HCT116 (cell line): ENCODE measurements at regions not wholly inside any gene's neighbourhood (a gene's known extent, or its start where the extent isn't known, plus 50 kb on each side); places are given as distances from the start of the nearest gene placed in this dataset.

Source experiments
- ATAC-seq: fragments of 200-7000 bp; cut with Tn5 transposase; 2 replicates; pipeline ENCODE4 v1.9.1; 2020; ENCODE audit warnings: mild to moderate bottlenecking, moderate library complexity
- BruUV-seq: library from RNA; stranded (reverse); fragments of 400-500 nt; replicated peaks from 2 replicates; lab custom pipeline; 2021; lab: Mats Ljungman, UMichigan
- CTCF ChIA-PET: fragments of 300-600 bp; sonication (Branson Sonifier 250); formaldehyde crosslinking; loops from one replicate; lab custom pipeline; 2021; ENCODE audit warnings: antibody characterized with exemption; lab: Charles Lee
- POLR2A ChIA-PET: fragments of 300-600, 350-600 bp; sonication (Branson Sonifier 250); formaldehyde crosslinking; loops from one replicate; lab custom pipeline; 2021; ENCODE audit warnings: antibody characterized with exemption; lab: Charles Lee
- RAD21 ChIA-PET, 2 experiments: fragments of 300-600 bp; sonication (Branson Sonifier 250); formaldehyde crosslinking; loops; one replicate each; lab custom pipeline; 2023; ENCODE audit warnings: low total read pairs in 2 of 2; ENCODE audit not compliant: uncharacterized antibody in 2 of 2, unreplicated experiment in 2 of 2, low non-redundant PET in 1 of 2; lab: Charles Lee
- DNase-seq: peaks from one replicate; pipeline ENCODE4 v3.0.0-alpha.2; 2010; ENCODE audit warnings: low read depth, low spot score
- H2AFZ ChIP-seq: fragments of 200-600 bp; shearing (Covaris generic), sonication (generic); 2 replicates; pipeline ENCODE4 v1.6.1; 2017; ENCODE audit warnings: low read depth, mixed run types, mixed read lengths, antibody characterized with exemption, low read length; ENCODE audit not compliant: poor library complexity, severe bottlenecking
- H3K27ac ChIP-seq: 2 replicates; pipeline ENCODE4 v1.5.1; 2012; ENCODE audit warnings: low read depth, low read length
- H3K27me3 ChIP-seq: fragments of 200-600 bp; sonication (generic); 2 replicates; pipeline ENCODE4 v1.6.1; 2016; ENCODE audit warnings: mixed run types, low read length, mixed read lengths; ENCODE audit not compliant: insufficient read depth
- H3K36me3 ChIP-seq, 2 experiments: fragments of 200-500 bp in 1 of 2; fragments of 200-600 bp in 1 of 2; sonication (Bioruptor generic) in 1 of 2; sonication (generic) in 1 of 2; 2 replicates each; pipeline versions ENCODE4 v1.5.1 to v1.6.1; 2014 to 2016; ENCODE audit warnings: low read length in 2 of 2, inconsistent platforms in 1 of 2, mixed read lengths in 1 of 2, mixed run types in 1 of 2; ENCODE audit not compliant: insufficient read depth in 2 of 2, control insufficient read depth in 1 of 2
- H3K4me1 ChIP-seq, 2 experiments: fragments of 200-600 bp in 1 of 2; sonication (generic) in 1 of 2; 2 replicates each; pipeline versions ENCODE4 v1.5.1 to v1.6.1; 2012 to 2017; ENCODE audit warnings: low read length in 2 of 2, inconsistent platforms in 1 of 2, mild to moderate bottlenecking in 1 of 2, mixed read lengths in 1 of 2, mixed run types in 1 of 2, moderate library complexity in 1 of 2; ENCODE audit not compliant: insufficient read depth in 2 of 2, control insufficient read depth in 1 of 2
- H3K4me2 ChIP-seq: fragments of 200-600 bp; sonication (generic); 2 replicates; pipeline ENCODE4 v1.6.1; 2017; ENCODE audit warnings: mixed run types, low read length, mixed read lengths
- H3K4me3 ChIP-seq, 2 experiments: fragments of 200-600 bp in 1 of 2; sonication (generic) in 1 of 2; replicated peaks in 1 of 2; 2 replicates each; pipeline ENCODE4 v1.5.1; 2011 to 2016; ENCODE audit warnings: low read length in 2 of 2, control low read depth in 1 of 2, low read depth in 1 of 2, mild to moderate bottlenecking in 1 of 2, mixed read lengths in 1 of 2, mixed run types in 1 of 2
- H3K79me2 ChIP-seq: fragments of 200-600 bp; sonication (generic); 2 replicates; pipeline ENCODE4 v1.6.1; 2017; ENCODE audit warnings: mild to moderate bottlenecking, mixed run types, low read length, moderate library complexity, mixed read lengths; ENCODE audit not compliant: insufficient read depth
- H3K9ac ChIP-seq: fragments of 200-600 bp; sonication (generic); 2 replicates; pipeline ENCODE4 v1.6.1; 2016; ENCODE audit warnings: low read length, mixed read lengths
- H3K9me2 ChIP-seq: fragments of 200-600 bp; sonication (generic), shearing (Covaris generic); 2 replicates; pipeline ENCODE4 v1.6.1; 2017; ENCODE audit warnings: mixed run types, mild to moderate bottlenecking, moderate library complexity; ENCODE audit not compliant: insufficient read depth
- H3K9me3 ChIP-seq, 2 experiments: fragments of 200-500 bp in 1 of 2; fragments of 200-600 bp in 1 of 2; sonication (Bioruptor generic) in 1 of 2; sonication (generic) in 1 of 2; 2 replicates each; pipeline ENCODE4 v1.6.1; 2014 to 2017; ENCODE audit warnings: low read length in 2 of 2, mixed read lengths in 2 of 2, inconsistent platforms in 1 of 2, low read depth in 1 of 2, mild to moderate bottlenecking in 1 of 2, mixed run types in 1 of 2, moderate library complexity in 1 of 2; ENCODE audit not compliant: control insufficient read depth in 1 of 2, insufficient read depth in 1 of 2
- H4K20me1 ChIP-seq: fragments of 200-600 bp; sonication (generic), shearing (Covaris generic); 2 replicates; pipeline ENCODE4 v1.6.1; 2017; ENCODE audit warnings: mixed run types, mild to moderate bottlenecking, moderate library complexity; ENCODE audit not compliant: insufficient read depth
- CTCF ChIP-seq, 3 experiments: fragments of 200-600 bp in 1 of 3; sonication (generic) in 1 of 3; IDR thresholded peaks in 2 of 3; conservative IDR thresholded peaks in 1 of 3; 2 replicates each; pipeline ENCODE4 v1.5.1; 2012 to 2017; ENCODE audit warnings: low read depth in 2 of 3, low read length in 2 of 3, antibody characterized with exemption in 1 of 3, borderline replicate concordance in 1 of 3, control low read depth in 1 of 3, mild to moderate bottlenecking in 1 of 3, mixed read lengths in 1 of 3, mixed run types in 1 of 3, moderate library complexity in 1 of 3; ENCODE audit not compliant: insufficient read depth in 1 of 3
- ELF1 ChIP-seq: IDR thresholded peaks from 2 replicates; pipeline ENCODE4 v1.6.1; 2012; ENCODE audit warnings: low read depth, borderline replicate concordance
- JUND ChIP-seq: IDR thresholded peaks from 2 replicates; pipeline ENCODE4 v1.6.1; 2012
- REST ChIP-seq: IDR thresholded peaks from 2 replicates; pipeline ENCODE4 v1.6.1; 2012; ENCODE audit warnings: low read depth
- SRF ChIP-seq: IDR thresholded peaks from 2 replicates; pipeline ENCODE4 v1.6.1; 2012; ENCODE audit warnings: low read depth
- intact Hi-C: fragments of 100-400 bp; cut with micrococcal nuclease; formaldehyde crosslinking; loops from 2 replicates; pipeline ENCODE4 v1.10.0; 2022

GRCh38 chr21:26732432-26733221 lies 112.6 kb downstream of the ADAMTS1 start:
- no peak overlapping the region for H3K4me3 ChIP-seq
- H3K27ac ChIP-seq, result no peak overlapping the region
- intact Hi-C loops, result no loop called here
- H3K4me1 ChIP-seq, result no peaks in the 10 kb centered on the region
- H4K20me1 ChIP-seq, result no peaks in the 10 kb centered on the region
- no peaks in the 10 kb centered on the region for H3K27me3 ChIP-seq
- ChIA-PET RAD21 (no interaction called here), POLR2A (no interaction called here), CTCF (no interaction called here)
- H3K9ac ChIP-seq, result no peak overlapping the region
- H3K79me2 ChIP-seq, result no peaks in the 10 kb centered on the region
- TF ChIP-seq SRF (no peak), REST (no peak), ELF1 (no peak), CTCF (IDR thresholded peaks at IDR 0.05 in 2 of 3, conservative IDR thresholded peaks at IDR 0.05 in 1 of 3; ENCODE audit: borderline replicate concordance in 1 of 3, insufficient read depth in 1 of 3, low read depth in 2 of 3, low read length in 2 of 3) (peak in 2 of 3 experiments; percentile 13 to 41; a peak in 2 of 6 replicates), JUND (no peak)
- peaks cover 0 to 17% of the 10 kb centered on the region in 2 experiments; a peak in 2 of 4 replicates for H3K9me3 ChIP-seq
- DNase-seq (no peak), ATAC-seq (0 out of 2 replicates have a peak, but pooled peaks have one; percentile 34)
- no TSS peak for BruUV-seq
- H2AFZ ChIP-seq, result no peak overlapping the region
- H3K4me2 ChIP-seq, result no peak overlapping the region
- no peaks in the 10 kb centered on the region for H3K36me3 ChIP-seq
- no peaks in the 10 kb centered on the region for H3K9me2 ChIP-seq
